Gastroesophageal sphincter (tissue), 4 donors: ENCODE measurements at regions not wholly inside any gene's neighbourhood (a gene's known extent, or its start where the extent isn't known, plus 50 kb on each side); places are given as distances from the start of the nearest gene placed in this dataset.

Experiments used
- ATAC-seq: fragments of 150-250 bp; one replicate; pipeline ENCODE4 v1.9.1; 2016; ENCODE audit warnings: mild to moderate bottlenecking, moderate library complexity
- H3K27ac ChIP-seq, 4 donors: fragments of 200-600 bp; sonication (generic) in 3 of 4; 1 replicate in 3 of 4; 2 replicates in 1 of 4; pipeline ENCODE4 v1.5.1; 2016 to 2019
- H3K27me3 ChIP-seq: fragments of 200-600 bp; sonication (generic); one replicate; pipeline ENCODE4 v1.5.1; 2019
- H3K36me3 ChIP-seq, 2 donors: fragments of 200-600 bp; sonication (generic); one replicate each; pipeline ENCODE4 v1.5.1; 2019; ENCODE audit warnings: control low read depth in 1 of 2
- H3K4me1 ChIP-seq, 3 donors: fragments of 200-600 bp; sonication (generic); 1 replicate in 2 of 3; 2 replicates in 1 of 3; pipeline ENCODE4 v1.5.1; 2016 to 2019; ENCODE audit warnings: control low read depth in 2 of 3
- H3K4me3 ChIP-seq, 2 donors: fragments of 200-600 bp; sonication (generic); one replicate each; pipeline ENCODE4 v1.5.1; 2019; ENCODE audit warnings: mild to moderate bottlenecking in 1 of 2, moderate library complexity in 1 of 2
- H3K9me3 ChIP-seq, 3 donors: fragments of 200-600 bp; sonication (generic); one replicate each; pipeline ENCODE4 v1.5.1; 2017 to 2019; ENCODE audit warnings: control low read depth in 2 of 3
- EP300 ChIP-seq: sonication (generic); formaldehyde crosslinking; IDR thresholded peaks from one replicate; pipeline ENCODE4 v1.6.1; 2017; ENCODE audit warnings: antibody characterized with exemption, mild to moderate bottlenecking
- POLR2A ChIP-seq, 2 donors: fragments of 450-650 bp; IDR thresholded peaks; one replicate each; pipeline ENCODE4 v1.6.1; 2017; ENCODE audit warnings: antibody characterized with exemption in 2 of 2, mild to moderate bottlenecking in 2 of 2, moderate library complexity in 1 of 2
- POLR2AphosphoS5 ChIP-seq: sonication (generic); formaldehyde crosslinking; IDR thresholded peaks from one replicate; pipeline ENCODE4 v1.6.1; 2017; ENCODE audit warnings: antibody characterized with exemption
- WGBS, 2 donors: methylation state at CpG; one replicate each; pipeline ENCODE4 v1.1.5; 2018; ENCODE audit warnings: low coverage in 1 of 2; 5-methylcytosine and 5-hydroxymethylcytosine counted together
- TF ChIP-seq, protein P1 (sequence below), 4 experiments: fragments of 200-600 bp in 2 of 4; fragments of 450-650 bp in 2 of 4; sonication (generic) in 1 of 4; IDR thresholded peaks; one replicate each; pipeline ENCODE4 v1.5.1; 2017 to 2019; ENCODE audit warnings: antibody characterized with exemption in 4 of 4, mild to moderate bottlenecking in 2 of 4, moderate library complexity in 2 of 4

DNA sequence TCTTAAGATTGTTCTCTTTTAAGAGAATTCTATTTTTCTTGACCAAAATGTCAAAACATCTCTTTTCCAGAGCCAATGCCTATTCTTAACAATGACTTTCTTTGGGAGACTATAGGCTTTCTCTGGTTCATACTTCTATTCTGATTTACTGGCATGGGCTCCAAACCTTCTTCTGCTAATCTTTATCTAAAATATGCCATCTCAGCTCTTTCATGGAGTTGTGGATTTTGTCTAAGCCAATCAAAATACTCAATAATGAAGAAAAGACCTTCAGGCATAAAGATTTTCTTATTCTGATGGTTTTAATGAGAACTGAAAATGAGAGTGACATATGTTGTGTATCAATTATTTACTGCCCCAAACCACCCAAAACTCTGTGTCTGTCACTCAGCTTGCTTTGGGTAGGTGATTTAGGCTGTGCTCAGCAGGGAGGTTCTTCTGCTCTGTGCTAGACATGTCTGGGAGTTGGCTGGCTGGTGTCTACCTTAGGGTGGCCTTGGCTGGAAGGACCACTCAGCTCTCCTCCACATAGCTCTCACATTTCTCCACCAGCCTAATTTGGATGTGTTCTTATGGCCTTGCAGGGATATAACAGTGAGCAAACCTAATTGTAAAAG, 270.8 kb downstream of the PRDM2 start:
- H3K27me3 ChIP-seq, result no peaks in the 10 kb centered on the region
- H3K4me1 ChIP-seq, result no peaks in the 10 kb centered on the region
- H3K9me3 ChIP-seq, result peaks cover 0 to 17% (median 0%) of the 10 kb centered on the region in 3 donors
- no peaks in the 10 kb centered on the region for H3K36me3 ChIP-seq
- no peak overlapping the region for H3K27ac ChIP-seq
- ATAC-seq, result no peak
- no peak for TF ChIP-seq EP300
- no peak for TF ChIP-seq POLR2A (IDR thresholded peaks at IDR 0.05)
- TF ChIP-seq, protein P1, sequence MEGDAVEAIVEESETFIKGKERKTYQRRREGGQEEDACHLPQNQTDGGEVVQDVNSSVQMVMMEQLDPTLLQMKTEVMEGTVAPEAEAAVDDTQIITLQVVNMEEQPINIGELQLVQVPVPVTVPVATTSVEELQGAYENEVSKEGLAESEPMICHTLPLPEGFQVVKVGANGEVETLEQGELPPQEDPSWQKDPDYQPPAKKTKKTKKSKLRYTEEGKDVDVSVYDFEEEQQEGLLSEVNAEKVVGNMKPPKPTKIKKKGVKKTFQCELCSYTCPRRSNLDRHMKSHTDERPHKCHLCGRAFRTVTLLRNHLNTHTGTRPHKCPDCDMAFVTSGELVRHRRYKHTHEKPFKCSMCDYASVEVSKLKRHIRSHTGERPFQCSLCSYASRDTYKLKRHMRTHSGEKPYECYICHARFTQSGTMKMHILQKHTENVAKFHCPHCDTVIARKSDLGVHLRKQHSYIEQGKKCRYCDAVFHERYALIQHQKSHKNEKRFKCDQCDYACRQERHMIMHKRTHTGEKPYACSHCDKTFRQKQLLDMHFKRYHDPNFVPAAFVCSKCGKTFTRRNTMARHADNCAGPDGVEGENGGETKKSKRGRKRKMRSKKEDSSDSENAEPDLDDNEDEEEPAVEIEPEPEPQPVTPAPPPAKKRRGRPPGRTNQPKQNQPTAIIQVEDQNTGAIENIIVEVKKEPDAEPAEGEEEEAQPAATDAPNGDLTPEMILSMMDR (IDR thresholded peaks at IDR 0.05), result no peak
- no peak for TF ChIP-seq POLR2AphosphoS5
- no peak overlapping the region for H3K4me3 ChIP-seq

- ATAC-seq, result no peak
These were observed 276.5 kb downstream of the PRDM2 start for GRCh38 chr1:13976485-13976884.

GRCh38 chr1:13981142-13981541, 281.2 kb downstream of the PRDM2 start:
- no peak for ATAC-seq
- no peaks in the 10 kb centered on the region for H3K36me3 ChIP-seq
- H3K4me3 ChIP-seq, result no peak overlapping the region
- H3K4me1 ChIP-seq, result no peaks in the 10 kb centered on the region
- WGBS, 2 donors, result 85 to 100% methylated on average over 2 of the region's 2 CpGs
- no peak overlapping the region for H3K27ac ChIP-seq
- no peaks in the 10 kb centered on the region for H3K9me3 ChIP-seq
- TF ChIP-seq, protein P1 (IDR thresholded peaks at IDR 0.05), result no peak
- TF ChIP-seq EP300 (no peak), POLR2AphosphoS5 (no peak), POLR2A (IDR thresholded peaks at IDR 0.05) (no peak)
- H3K27me3 ChIP-seq, result no peaks in the 10 kb centered on the region

More at GRCh38 chr1:13976485-13976884, 276.5 kb downstream of the PRDM2 start:
- H3K27ac ChIP-seq, result no peak overlapping the region
- WGBS, 2 donors, result 70 to 89% methylated on average over 2 of the region's 2 CpGs
- TF ChIP-seq EP300, result no peak
- no peaks in the 10 kb centered on the region for H3K36me3 ChIP-seq
- H3K4me3 ChIP-seq, result no peak overlapping the region
- peaks cover 0 to 4% (median 0%) of the 10 kb centered on the region in 3 donors for H3K9me3 ChIP-seq
- H3K4me1 ChIP-seq, result no peaks in the 10 kb centered on the region
- H3K27me3 ChIP-seq, result no peaks in the 10 kb centered on the region

DNA sequence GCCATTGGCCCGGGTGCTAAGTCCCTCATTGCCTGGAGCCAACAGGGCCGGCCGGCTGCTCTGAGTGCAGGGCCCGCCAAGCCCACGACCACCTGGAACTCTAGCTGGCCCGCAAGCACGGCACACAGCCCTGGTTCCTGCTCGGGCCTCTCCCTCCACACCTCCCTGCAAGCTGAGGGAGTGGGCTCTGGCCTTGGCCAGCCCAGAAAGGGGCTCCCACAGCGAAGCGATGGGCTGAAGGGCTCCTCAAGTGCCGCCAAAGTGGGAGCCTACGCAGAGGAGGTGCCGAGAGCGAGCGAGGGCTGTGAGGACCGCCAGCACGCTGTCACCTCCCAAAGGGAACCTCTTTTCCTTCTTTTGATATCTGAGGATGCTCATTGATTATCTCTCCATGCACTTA, 283.4 kb downstream of the PRDM2 start:
- Histone ChIP-seq H3K4me1 (no peaks in the 10 kb centered on the region), H3K4me3 (no peak overlapping the region), H3K9me3 (peaks cover 0 to 9% (median 0%) of the 10 kb centered on the region in 3 donors), H3K36me3 (no peaks in the 10 kb centered on the region), H3K27ac (no peak overlapping the region), H3K27me3 (no peaks in the 10 kb centered on the region)
- TF ChIP-seq EP300 (no peak), POLR2AphosphoS5 (no peak), POLR2A (IDR thresholded peaks at IDR 0.05) (no peak)
- TF ChIP-seq, protein P1 (IDR thresholded peaks at IDR 0.05), result no peak
- 94% methylated on average over 9 of the region's 17 CpGs; no CpG with 5 or more reads in 1 of the 2 donors for WGBS, 2 donors
- no peak for ATAC-seq

DNA sequence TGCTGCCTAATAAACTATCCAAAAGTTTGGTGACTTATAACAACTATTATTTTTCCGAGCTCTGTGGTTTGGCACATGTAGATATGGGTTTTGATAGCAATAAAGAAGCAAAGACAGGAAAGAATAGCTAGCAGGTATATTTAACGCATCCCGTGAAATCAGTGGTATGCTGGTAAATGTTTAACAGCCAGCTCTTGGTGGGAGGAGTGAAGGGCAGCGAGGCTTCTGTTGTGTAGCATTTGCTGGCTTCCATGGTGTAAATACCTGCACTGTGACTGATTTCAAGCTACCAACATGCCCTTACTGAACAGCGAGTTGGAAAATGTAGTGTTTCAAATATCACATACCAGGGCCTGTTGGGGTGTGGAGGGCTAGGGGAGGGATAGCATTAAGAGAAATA, 291.0 kb downstream of the PRDM2 start:
- Histone ChIP-seq H3K4me3 (no peak overlapping the region), H3K36me3 (no peaks in the 10 kb centered on the region), H3K27me3 (no peaks in the 10 kb centered on the region), H3K9me3 (peaks cover 0 to 9% (median 0%) of the 10 kb centered on the region in 3 donors), H3K27ac (no peak overlapping the region), H3K4me1 (no peaks in the 10 kb centered on the region)
- ATAC-seq, result no peak
- TF ChIP-seq, protein P1 (IDR thresholded peaks at IDR 0.05), result no peak
- TF ChIP-seq POLR2AphosphoS5, result no peak
- no peak for TF ChIP-seq EP300
- TF ChIP-seq POLR2A (IDR thresholded peaks at IDR 0.05), result no peak
- 64 to 71% methylated on average over 5 of the region's 5 CpGs for WGBS, 2 donors
